Tongue (tissue), 1 donor: ENCODE measurements at regions not wholly inside any gene's neighbourhood (a gene's known extent, or its start where the extent isn't known, plus 50 kb on each side); places are given as distances from the start of the nearest gene placed in this dataset.

Experiments used
- DNase-seq: peaks from one replicate; pipeline ENCODE4 v3.0.0-alpha.2; 2015

DNA sequence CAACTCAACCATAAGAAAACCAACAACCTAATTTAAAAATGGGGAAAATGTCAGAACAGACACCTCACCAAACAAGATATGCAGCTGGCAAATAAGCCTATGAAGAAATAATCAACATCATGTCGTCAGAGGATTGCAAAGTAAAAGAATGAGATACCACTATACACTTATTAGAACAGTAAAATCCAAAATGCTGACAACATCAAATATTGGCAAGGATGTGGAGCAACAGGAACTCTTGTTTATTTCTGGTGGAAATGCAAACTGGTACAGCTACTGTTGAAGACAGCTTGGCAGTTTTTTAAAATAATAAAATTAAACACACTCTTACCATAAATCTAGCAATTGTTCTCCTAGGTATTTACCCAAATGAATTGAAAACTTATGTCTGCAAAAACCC, 140.7 kb upstream of the B3GAT1 start:
- DNase-seq = no peak

DNA sequence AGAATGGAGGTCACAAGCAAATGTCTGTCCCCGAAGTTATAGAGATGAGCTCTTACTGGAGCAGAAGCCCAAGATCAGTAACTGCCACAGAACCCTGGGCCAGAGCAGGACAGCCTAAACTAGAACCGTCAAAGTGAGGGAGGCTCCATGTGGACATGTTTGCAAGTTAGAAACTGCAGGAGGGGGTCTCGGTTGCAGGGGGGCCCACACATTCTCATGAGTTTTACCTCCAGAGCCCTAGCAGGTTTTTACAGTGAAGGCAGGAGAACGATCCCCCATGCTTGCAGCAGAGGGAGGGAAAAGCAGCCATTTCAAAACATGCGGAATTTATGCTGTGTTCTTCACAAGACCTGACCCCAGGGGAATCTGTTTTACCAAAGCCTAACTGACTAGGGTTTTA, 133.5 kb upstream of the B3GAT1 start:
- DNase-seq = no peak

- DNase-seq = no peak
Measured at GRCh38 chr11:134544095-134544815, 132.2 kb upstream of the B3GAT1 start.

- no peak for DNase-seq
Measured at GRCh38 chr11:134543645-134544044, 131.6 kb upstream of the B3GAT1 start.

- no peak for DNase-seq
Measured at GRCh38 chr11:134543241-134543640, 131.2 kb upstream of the B3GAT1 start.

DNA sequence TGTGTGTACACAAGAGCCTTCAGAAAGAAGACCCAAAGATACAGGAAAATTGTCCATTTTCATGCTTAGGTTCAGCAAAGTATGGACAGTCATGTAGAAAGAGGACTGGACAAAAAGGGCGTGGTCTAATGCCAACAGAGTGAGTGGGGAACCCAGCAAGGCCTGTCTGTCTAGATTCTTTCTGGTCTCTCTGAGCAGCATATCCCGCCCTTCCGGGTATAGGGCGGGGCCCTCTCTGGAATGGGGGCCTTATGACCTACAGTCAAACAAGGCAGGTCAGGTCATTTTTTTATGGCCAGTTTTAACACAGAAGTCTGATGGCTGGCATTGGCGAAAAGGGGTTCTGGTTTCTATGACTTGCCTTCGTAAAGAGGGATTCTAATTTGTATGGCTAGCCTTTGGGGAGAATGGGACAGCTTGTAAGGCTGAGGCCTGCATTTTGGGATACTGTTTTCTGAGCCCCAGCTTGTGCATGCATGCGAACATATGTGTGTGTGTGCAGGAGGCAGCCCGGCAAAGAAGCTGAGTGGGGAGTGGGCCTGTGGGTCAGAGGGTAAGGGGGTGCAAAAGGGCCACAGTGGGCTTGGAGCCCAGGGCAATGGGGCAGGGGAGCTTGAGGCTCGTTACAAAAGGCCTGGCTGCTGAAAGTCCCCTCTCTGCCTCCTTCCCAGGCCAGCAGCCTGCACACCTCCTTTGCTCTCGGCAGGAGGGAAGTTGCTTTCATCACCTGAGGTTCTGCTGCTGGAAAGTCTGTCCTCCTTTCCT, 130.5 kb upstream of the B3GAT1 start:
- no peak for DNase-seq

GRCh38 chr11:134541951-134542350, 129.9 kb upstream of the B3GAT1 start:
- DNase-seq = no peak

DNA sequence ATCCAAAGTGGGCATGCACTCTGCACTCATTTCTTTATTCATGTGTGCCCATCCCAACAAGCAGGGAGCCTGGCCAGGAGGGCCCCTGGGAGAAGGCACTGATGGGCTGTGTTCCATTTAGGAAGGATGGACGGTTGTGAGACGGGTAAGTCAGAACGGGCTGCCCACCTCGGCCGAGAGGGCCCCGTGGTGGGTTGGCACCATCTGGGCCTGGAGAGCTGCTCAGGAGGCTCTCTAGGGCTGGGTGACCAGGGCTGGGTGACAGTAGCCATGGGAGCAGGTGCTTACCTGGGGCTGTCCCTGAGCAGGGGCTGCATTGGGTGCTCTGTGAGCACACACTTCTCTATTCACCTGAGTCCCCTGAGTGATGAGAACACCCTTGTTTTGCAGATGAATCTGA, 129.3 kb upstream of the B3GAT1 start:
- no peak for DNase-seq

- DNase-seq = no peak
Measured at GRCh38 chr11:134539285-134539684, 127.2 kb upstream of the B3GAT1 start.

DNA sequence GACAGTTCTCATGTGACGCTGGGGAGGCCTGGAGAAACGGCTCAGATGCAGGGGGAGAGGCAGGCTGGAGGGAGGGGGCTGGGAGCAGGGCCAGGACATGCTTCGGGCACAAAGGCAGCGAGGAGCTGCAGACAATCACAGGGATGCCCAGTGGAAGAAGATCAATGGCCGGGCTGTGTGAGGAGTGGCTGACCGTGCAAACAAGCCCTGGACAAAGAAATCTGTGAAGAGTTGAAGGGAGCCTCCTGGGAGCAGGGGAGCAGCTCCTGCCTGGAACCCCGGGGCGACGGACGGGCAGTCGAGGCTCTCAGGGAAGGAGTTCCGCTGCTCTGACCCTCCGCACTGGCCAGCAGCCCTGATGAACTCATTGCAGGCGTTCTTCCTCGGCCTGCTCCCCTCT, 126.7 kb upstream of the B3GAT1 start:
- no peak for DNase-seq

DNA sequence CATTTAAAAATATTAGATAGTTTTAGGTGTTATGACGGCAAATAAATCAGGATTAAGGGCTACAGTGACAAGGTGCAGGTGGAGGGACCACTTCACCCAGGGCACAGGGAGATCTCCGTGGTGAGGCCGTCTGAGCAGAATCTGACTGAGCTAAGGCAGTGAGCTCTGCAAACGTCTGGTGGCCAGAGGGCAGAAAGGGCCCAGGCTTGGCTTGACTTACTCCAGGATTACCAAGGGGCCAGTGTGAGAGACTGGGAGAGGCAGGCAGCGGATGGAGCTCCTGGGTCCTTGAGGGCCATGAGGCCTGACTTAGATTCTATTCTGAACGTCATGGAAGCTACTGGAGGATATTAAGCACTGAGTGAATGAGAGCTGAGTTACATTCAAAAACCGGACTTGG, 125.9 kb upstream of the B3GAT1 start:
- DNase-seq = no peak

GRCh38 chr11:134537296-134537695, 125.3 kb upstream of the B3GAT1 start:
- DNase-seq = no peak

DNA sequence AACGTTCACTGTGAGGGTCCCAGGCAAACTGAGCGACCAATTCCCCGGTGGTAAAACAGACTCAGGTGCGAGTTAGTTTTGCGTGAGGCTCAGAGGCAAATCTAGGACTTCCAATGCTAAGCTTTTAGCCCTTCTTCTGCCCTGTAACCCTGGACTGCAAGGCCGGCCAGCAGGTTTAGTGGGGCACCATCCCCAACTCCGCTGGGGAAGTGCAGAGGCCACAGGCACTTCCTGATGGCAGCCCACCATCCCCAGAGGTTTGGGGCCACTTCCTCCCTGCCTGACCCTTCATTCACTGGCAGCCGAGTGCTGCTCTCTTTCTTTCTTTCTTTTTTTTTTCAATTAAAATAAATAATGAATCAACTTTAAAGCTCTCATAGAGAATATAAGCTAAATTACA, 124.6 kb upstream of the B3GAT1 start:
- no peak for DNase-seq

- DNase-seq = no peak
Measured at GRCh38 chr11:134536219-134536618, 124.2 kb upstream of the B3GAT1 start.

GRCh38 chr11:134535029-134536025, 123.3 kb upstream of the B3GAT1 start:
- no peak for DNase-seq

DNA sequence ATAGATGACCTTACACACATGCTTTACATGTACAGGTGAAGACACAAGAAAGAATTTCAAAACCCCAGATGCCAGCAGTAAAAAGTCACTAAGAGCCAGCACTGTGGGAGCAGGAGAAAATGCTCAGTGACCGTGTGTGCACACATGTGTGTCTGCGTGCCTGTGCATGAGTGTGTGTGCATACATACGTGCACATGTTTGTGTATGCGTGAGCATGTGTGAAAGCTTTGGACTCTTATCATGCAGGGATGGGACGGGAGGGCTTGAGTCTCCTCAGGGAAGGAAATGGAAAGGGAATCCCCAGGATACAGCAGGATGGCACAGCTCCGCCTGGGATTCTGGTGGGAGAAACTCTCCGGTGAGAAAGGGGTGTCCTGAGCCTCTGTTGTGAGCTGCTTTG, 121.5 kb upstream of the B3GAT1 start:
- DNase-seq = no peak

DNA sequence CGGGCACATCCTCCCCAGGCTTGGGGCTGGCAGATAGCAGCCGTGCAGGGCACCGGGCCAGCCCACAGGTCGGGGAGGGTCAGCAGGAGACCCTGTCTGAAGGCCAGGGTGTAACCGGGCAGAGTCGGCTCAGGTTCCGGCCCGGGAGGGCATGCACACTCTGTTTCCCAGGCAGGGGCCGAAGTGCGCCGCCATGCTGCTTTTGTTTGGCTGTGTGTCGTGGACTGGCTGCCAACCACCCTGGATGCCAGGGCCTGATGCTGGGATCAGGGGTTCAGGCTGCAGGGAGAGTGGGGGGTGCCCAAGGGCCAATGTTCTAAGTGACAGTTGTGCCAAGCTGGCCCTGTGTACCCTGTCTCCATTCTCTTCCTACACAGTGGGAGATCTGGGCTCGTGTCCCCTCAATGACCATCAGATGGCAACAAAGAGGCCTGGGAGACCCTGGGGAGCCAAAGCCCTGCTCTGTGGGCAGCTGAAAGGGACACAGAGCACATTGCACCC, 120.9 kb upstream of the B3GAT1 start:
- DNase-seq = no peak

- DNase-seq = no peak
Measured at GRCh38 chr11:134532131-134532920, 120.3 kb upstream of the B3GAT1 start.

DNA sequence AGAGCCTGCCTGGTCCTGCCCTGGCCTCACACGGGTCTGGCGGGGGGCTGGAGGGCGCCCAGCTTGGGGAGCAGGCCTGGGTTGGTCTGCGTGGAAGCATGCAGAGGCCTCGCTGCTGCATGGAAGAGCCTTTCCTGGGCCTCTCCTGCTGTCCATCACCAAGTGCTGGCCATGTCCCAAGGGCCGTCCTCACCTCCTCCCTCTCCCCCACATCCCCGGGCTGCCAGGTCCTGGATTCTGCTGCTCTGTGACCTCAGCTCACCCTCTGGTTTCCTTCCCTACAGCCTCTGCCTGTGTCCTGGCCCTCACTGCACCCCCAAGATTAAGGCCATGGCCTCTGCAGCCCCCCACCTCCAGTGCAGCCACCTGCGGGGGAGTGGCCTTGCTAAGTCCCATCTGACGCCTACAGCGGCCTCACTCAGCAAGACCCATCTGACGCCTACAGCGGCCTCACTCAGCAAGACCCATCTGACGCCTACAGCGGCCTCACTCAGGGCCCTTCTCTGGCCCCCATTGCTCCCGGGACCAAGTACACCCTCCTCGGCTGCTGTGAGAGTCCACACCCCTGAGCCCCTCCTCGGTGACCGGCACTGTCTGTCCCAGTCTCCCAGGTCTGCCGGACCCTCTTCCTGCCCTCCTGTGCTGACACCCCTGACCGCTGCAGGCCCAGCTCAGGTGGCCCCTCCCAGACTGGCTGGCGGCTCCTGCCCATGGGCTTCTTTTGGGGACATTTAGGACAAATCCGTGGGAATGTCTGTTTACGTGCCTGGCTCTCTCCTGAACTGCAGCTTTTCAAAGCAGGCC, 119.5 kb upstream of the B3GAT1 start:
- peak; percentile 30 for DNase-seq

GRCh38 chr11:134530636-134531326, 118.7 kb upstream of the B3GAT1 start:
- peak; percentile 28 for DNase-seq
